Cardiac septum (tissue), 1 donor: ENCODE measurements at regions not wholly inside any gene's neighbourhood (a gene's known extent, or its start where the extent isn't known, plus 50 kb on each side); places are given as distances from the start of the nearest gene placed in this dataset.

Experiments used
- DNase-seq: peaks from one replicate; pipeline ENCODE4 v3.0.0-alpha.2; 2020; ENCODE audit warnings: low spot score
- intact Hi-C: fragments of 100-400 bp; cut with DNase I; formaldehyde crosslinking; loops from one replicate; pipeline ENCODE4 v1.14.0; 2022
- donor health status: DM: no; HTN: no; CAD: no.

- intact Hi-C loops: no loop called here
- DNase-seq: no peak
These were observed 53.6 kb upstream of the DPT start for GRCh38 chr1:168782559-168783116.

GRCh38 chr1:168783458-168784210 lies 54.6 kb upstream of the DPT start:
- intact Hi-C loops: no loop called here
- DNase-seq: no peak

GRCh38 chr1:168786476-168787330 lies 57.7 kb upstream of the DPT start:
- intact Hi-C loops: no loop called here

DNA sequence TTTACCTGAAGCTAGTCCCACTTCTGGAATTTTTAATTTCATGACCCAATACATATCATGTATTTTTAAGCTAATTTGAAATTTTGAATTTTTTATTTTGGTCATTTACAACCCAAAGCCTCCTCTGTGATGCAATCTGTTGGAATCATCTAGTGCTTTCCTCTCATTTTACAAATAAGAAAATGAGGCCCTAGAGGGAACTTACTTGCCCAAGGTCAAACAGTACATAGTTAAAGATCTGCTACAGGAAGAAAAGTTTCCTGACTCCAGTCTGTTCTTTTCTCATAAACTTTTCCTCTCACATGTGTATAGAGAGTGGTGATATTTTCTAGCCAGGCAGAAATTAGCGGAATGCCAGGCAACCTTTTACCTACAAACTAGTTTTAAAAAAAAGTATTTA lies 59.3 kb upstream of the DPT start:
- DNase-seq: no peak
- intact Hi-C loops: no loop called here

More at GRCh38 chr1:168786476-168787330, 57.7 kb upstream of the DPT start:
- no peak for DNase-seq

DNA sequence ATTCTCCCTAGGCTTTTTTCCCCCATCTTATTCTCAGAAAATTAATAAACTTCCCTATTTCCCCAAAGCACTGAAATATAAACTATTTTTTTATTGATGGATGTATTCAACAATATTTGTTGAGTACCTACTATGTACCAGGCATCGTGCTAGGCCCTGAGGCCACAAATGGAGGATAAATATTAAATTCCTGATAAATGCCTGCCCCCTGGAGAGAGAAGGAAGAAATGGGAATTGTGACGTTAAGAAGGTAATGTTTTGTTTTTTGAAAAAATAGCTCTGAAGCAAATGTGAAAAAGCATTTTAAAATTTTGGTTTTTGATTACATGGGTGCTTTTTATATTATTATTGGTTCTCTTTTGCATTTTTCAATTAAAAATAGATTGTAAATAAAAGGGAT lies 60.5 kb upstream of the DPT start:
- intact Hi-C loops: no loop called here
- DNase-seq: no peak

GRCh38 chr1:168792142-168792541 lies 63.1 kb upstream of the DPT start:
- intact Hi-C loops: no loop called here

DNA sequence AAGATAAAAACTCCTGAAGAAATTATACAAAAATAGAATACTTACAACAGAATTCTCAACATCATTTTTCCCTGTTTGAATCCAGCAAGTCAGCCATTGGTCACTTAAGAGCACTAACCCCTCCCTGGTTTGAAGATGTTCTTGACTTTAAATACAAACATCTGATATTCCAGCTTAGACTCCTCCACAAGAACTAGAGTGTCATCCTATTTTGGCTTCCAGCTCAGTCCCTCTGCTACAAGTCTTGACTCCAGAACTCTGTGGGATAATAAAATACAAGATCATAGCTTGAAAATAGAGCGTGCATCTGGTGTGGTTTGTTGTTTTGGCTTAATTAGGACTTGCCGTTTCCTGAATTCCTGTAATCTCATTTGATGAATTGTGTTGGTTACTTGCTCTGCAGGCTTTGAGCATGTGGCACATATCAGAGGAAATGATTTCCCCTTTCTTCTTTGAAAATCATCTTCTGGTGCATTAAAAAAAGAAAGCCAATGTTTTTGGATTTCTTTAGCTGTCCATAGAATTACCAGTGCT lies 63.7 kb upstream of the DPT start:
- DNase-seq: no peak
- intact Hi-C loops: no loop called here

More at GRCh38 chr1:168792142-168792541, 63.1 kb upstream of the DPT start:
- DNase-seq: no peak

DNA sequence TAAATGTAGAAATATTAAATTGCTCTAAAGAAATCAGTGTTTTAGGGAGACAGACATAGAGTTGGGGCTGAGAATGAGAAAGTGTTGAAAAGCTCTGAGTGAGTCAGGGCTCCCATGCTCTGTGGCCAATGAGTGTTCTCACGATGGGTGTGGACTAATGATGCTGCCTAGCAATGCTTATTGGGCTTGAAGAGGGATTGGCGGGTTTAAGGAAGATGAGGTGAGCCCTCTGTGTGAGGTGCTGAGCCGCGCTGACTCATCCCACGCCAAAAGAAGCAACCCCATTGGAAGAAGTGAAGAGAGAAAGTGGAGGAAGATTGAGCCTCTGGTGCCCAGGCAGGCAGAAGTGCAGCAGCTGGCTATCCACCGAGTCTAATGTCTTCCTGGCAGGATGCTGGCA lies 65.1 kb upstream of the DPT start:
- intact Hi-C loops: no loop called here
- no peak for DNase-seq

GRCh38 chr1:168795681-168796080 lies 66.7 kb upstream of the DPT start:
- intact Hi-C loops: no loop called here
- DNase-seq: no peak

GRCh38 chr1:168799927-168800605 lies 71.1 kb upstream of the DPT start:
- no peak for DNase-seq
- intact Hi-C loops: no loop called here

DNA sequence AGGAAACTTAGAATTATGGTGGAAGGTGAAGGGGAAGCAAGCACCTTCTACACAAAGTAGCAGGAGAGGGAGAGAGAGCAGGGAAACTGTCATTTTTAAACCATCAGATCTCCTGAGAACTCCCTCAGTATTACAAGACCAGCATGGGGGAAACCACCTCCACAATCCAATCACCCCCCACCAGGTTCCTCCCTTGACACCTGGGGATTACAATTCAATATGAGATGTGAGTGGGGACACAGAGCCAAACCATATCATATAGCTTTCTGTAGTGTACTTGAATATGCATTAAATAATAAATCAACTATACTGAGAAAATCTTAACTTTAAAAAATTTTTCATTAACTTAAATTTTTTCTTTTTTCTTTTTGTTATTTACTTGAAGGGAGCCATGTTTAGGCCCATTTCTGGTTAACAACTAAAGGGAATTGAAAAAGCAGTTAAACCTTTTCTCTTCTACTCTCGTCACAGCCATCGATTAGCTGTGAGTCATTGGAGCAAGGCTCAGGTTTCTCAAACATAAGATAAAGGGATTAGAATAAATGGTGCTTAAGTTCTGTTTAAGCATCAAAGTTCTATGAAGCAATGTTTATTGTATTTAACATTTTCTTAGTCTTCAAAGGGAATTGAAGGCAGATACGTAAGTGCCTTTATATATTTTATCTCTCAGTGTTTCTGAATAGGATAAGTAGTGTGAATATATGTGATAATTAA lies 72.2 kb upstream of the DPT start:
- intact Hi-C loops: no loop called here
- no peak for DNase-seq

DNA sequence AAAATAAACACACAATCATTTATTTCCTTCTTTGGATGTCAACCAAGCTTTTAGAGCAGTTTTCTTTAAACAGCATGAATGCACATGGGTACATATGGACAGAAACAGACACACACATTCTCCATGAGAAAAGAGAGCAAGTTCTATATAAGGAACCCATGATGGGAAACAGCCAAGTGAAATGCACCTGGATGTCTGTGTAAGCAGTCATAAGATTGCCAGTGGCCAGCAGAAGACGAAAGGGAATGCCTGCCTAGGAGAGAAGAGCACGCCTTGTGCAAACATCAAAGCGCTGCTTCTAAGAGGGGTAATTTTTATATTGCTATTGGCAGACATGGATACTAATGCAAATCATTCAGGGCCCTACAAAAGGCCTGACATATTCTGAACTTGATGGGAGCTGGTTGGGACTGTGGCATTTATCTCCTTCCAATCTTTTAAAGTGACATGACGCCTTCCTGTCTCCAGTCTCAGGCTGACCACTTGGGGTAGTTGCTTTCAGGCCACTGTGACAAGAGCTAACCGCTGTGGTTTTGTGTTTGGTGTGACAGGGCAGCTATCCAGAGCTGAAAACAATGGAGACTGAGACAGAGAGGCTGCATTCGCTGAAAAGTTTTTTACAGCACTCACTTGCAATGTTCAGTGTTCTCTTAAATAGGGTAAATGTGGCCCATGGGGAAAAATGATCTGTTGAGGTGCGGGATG lies 75.0 kb upstream of the DPT start:
- no peak for DNase-seq
- intact Hi-C loops: no loop called here

DNA sequence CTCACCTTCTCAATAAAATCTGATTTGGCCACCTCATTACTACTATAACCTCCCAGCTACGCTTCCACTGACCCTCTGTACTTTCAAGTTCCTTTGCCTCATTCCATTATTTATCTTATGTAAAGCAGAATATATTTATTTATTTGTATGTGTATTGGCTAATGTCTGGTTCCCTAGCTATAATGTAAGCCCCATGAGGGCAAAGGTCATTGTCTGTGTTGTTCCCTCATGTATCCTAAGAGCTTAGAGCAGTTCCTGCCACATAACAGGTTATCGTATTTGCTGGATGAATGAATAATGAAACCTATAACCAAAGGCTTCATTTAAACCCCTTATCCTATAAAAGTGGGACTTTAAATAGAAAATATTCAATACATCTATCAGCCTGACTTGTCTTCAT lies 77.9 kb upstream of the DPT start:
- no peak for DNase-seq
- intact Hi-C loops: no loop called here

DNA sequence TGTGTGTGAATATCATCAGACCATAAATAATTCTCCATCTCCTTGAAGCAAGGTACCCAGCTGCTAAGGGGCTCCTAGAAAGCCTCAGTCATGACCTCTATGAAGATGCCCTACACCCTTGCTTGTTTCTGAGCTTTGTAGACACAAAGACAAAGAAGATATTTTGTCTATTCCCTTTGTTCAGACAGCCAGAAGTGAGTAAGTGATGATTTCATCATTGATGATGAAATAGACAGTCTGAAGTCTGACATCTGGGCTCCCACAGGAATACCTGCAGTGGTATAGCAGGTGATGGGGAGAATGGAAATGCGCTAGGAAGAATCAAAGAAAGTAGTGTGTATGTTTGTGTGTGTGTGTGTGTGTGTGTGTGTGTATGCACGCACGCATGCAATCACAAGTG lies 82.2 kb upstream of the DPT start:
- intact Hi-C loops: no loop called here
- DNase-seq: no peak

GRCh38 chr1:168819668-168820067 lies 90.7 kb upstream of the DPT start:
- no peak for DNase-seq
- intact Hi-C loops: loop anchor here (5.0 kb wide), 2 partner anchors 47 to 97 kb away; no protein-coding TSS in a partner anchor

DNA sequence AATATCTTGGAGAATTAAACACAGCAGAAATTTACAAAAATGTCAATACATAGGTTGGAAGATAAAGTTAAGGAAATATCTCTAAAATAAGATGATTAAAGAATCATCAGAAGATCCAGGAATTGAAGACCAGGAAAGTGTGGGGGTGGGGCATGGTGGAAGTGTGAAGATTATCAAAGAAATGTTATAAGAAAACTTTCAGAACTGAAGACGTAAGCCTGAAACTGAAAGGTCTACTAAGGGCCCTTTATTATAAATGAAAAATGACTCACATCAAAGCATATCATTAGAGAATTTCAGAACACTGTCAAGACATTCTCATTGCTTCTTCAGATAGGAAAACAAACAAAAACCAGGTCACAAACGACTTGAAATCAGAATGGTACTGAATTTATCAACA lies 92.4 kb upstream of the DPT start:
- intact Hi-C loops: loop anchor here (5.0 kb wide), 2 partner anchors 49 to 99 kb away; no protein-coding TSS in a partner anchor
- no peak for DNase-seq

DNA sequence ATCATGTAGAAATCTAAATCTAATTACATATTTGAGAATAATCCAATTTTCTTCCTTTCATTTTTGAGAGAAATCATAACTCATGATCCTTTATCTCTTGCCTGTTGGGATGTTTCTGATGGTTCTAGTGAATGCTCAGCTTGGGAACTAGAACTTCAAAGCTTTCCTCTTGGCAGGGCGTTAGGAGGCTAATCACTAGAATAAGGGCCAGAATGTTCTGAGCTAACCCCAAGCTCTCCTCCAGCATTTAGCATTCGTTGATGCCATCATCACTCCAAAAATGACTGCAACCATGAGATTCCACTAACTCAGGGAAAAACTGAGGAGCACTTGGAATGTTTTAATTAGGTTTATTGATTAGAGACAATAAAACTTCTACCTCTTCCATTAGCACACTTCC lies 93.9 kb upstream of the DPT start:
- intact Hi-C loops: loop anchor here (5.0 kb wide), 2 partner anchors 51 to 101 kb away; no protein-coding TSS in a partner anchor
- no peak for DNase-seq

GRCh38 chr1:168823988-168824387 lies 95.0 kb upstream of the DPT start:
- intact Hi-C loops: loop anchor here (5.0 kb wide), 2 partner anchors 52 to 102 kb away; no protein-coding TSS in a partner anchor
- no peak for DNase-seq
